ENCODE measurements at regions not wholly inside any gene's neighbourhood (a gene's known extent, or its start where the extent isn't known, plus 50 kb on each side); places are given as distances from the start of the nearest gene placed in this dataset.

- no peak overlapping the region for H3K9ac ChIP-seq (ENCODE audit: low read length)
- peaks cover 0 to 3% of the 10 kb centered on the region in 2 experiments for H3K27me3 ChIP-seq (ENCODE audit: control insufficient read depth in 1 of 2, insufficient read depth in 1 of 2, low read length in 2 of 2)
- H3K4me1 ChIP-seq (ENCODE audit: control insufficient read depth, insufficient read depth, low read depth, low read length): peaks cover 2% of the 10 kb centered on the region
- no peak for DNase-seq
- no peak overlapping the region for H3K14ac ChIP-seq (ENCODE audit: low read length in 2 of 2)
- no peak overlapping the region for H2BK12ac ChIP-seq (ENCODE audit: low read length in 2 of 2)
- no peak overlapping the region for H2AFZ ChIP-seq (ENCODE audit: low read depth, low read length)
- no peaks in the 10 kb centered on the region for H3K79me1 ChIP-seq (replicated peaks; ENCODE audit: low read length, poor library complexity, severe bottlenecking)
- H3K4me2 ChIP-seq (ENCODE audit: low read length, poor library complexity, severe bottlenecking): no peak overlapping the region
- no peak overlapping the region for H3K4me3 ChIP-seq (ENCODE audit: insufficient read depth in 1 of 2, low read depth in 1 of 2, low read length in 2 of 2)
- H2BK120ac ChIP-seq (ENCODE audit: low read depth, low read length): no peak overlapping the region
- H4K91ac ChIP-seq (ENCODE audit: low read length): no peak overlapping the region
- H3K18ac ChIP-seq (ENCODE audit: low read depth in 1 of 2, low read length in 2 of 2): peak overlapping the region in 1 of 2 experiments; percentile 17
- H2BK5ac ChIP-seq (ENCODE audit: low read depth, low read length, poor library complexity, severe bottlenecking): no peak overlapping the region
- WGBS: 90% methylated on average over 3 of the region's 4 CpGs
- H2AK5ac ChIP-seq (ENCODE audit: low read length, severe bottlenecking): no peak overlapping the region
- no peaks in the 10 kb centered on the region for H3K9me3 ChIP-seq (ENCODE audit: control insufficient read depth, low read length)
- H3K27ac ChIP-seq (ENCODE audit: low read length, poor library complexity, severe bottlenecking): no peak overlapping the region
- H4K8ac ChIP-seq (ENCODE audit: low read length): no peak overlapping the region
- no peaks in the 10 kb centered on the region for H3K36me3 ChIP-seq (ENCODE audit: control insufficient read depth in 1 of 2, insufficient read depth in 2 of 2, low read depth in 1 of 2, low read length in 2 of 2)
- no peak overlapping the region for H2BK15ac ChIP-seq (ENCODE audit: low read depth, poor library complexity, severe bottlenecking)
- H3K4ac ChIP-seq (ENCODE audit: low read depth in 1 of 2, low read length in 2 of 2): no peak overlapping the region
- no peak overlapping the region for H3K23ac ChIP-seq (ENCODE audit: low read length in 2 of 2)
These were observed 277.7 kb downstream of the NR2F1-AS1 start for GRCh38 chr5:93303291-93303691.

- Histone ChIP-seq H3K4me3 (ENCODE audit: insufficient read depth in 1 of 2, low read depth in 1 of 2, low read length in 2 of 2) (no peak overlapping the region), H3K27me3 (ENCODE audit: control insufficient read depth in 1 of 2, insufficient read depth in 1 of 2, low read length in 2 of 2) (peaks cover 0 to 3% of the 10 kb centered on the region in 2 experiments), H2AK5ac (ENCODE audit: low read length, severe bottlenecking) (no peak overlapping the region), H3K9ac (ENCODE audit: low read length) (no peak overlapping the region), H2BK120ac (ENCODE audit: low read depth, low read length) (no peak overlapping the region), H2BK15ac (ENCODE audit: low read depth, poor library complexity, severe bottlenecking) (no peak overlapping the region), H3K27ac (ENCODE audit: low read length, poor library complexity, severe bottlenecking) (no peak overlapping the region), H3K36me3 (ENCODE audit: control insufficient read depth in 1 of 2, insufficient read depth in 2 of 2, low read depth in 1 of 2, low read length in 2 of 2) (no peaks in the 10 kb centered on the region), H4K8ac (ENCODE audit: low read length) (no peak overlapping the region), H3K4me2 (ENCODE audit: low read length, poor library complexity, severe bottlenecking) (no peak overlapping the region), H3K18ac (ENCODE audit: low read depth in 1 of 2, low read length in 2 of 2) (no peak overlapping the region), H4K91ac (ENCODE audit: low read length) (no peak overlapping the region), H3K14ac (ENCODE audit: low read length in 2 of 2) (no peak overlapping the region), H3K4ac (ENCODE audit: low read depth in 1 of 2, low read length in 2 of 2) (no peak overlapping the region), H3K79me1 (replicated peaks; ENCODE audit: low read length, poor library complexity, severe bottlenecking) (no peaks in the 10 kb centered on the region), H2AFZ (ENCODE audit: low read depth, low read length) (no peak overlapping the region), H2BK12ac (ENCODE audit: low read length in 2 of 2) (no peak overlapping the region), H2BK5ac (ENCODE audit: low read depth, low read length, poor library complexity, severe bottlenecking) (no peak overlapping the region), H3K23ac (ENCODE audit: low read length in 2 of 2) (no peak overlapping the region), H3K9me3 (ENCODE audit: control insufficient read depth, low read length) (no peaks in the 10 kb centered on the region), H3K4me1 (ENCODE audit: control insufficient read depth, insufficient read depth, low read depth, low read length) (peaks cover 2% of the 10 kb centered on the region)
- WGBS: 87% methylated on average over 4 of the region's 4 CpGs
- DNase-seq: no peak
These were observed 278.3 kb downstream of the NR2F1-AS1 start for GRCh38 chr5:93302711-93303110.

GRCh38 chr5:93300945-93301344 is 280.1 kb downstream of the NR2F1-AS1 start:
- Histone ChIP-seq H2BK120ac (ENCODE audit: low read depth, low read length) (no peak overlapping the region), H3K79me1 (replicated peaks; ENCODE audit: low read length, poor library complexity, severe bottlenecking) (no peaks in the 10 kb centered on the region), H3K4me1 (ENCODE audit: control insufficient read depth, insufficient read depth, low read depth, low read length) (peaks cover under 1% of the 10 kb centered on the region), H3K4me3 (ENCODE audit: insufficient read depth in 1 of 2, low read depth in 1 of 2, low read length in 2 of 2) (no peak overlapping the region), H3K27me3 (ENCODE audit: control insufficient read depth in 1 of 2, insufficient read depth in 1 of 2, low read length in 2 of 2) (peaks cover 0 to 3% of the 10 kb centered on the region in 2 experiments), H2BK12ac (ENCODE audit: low read length in 2 of 2) (no peak overlapping the region), H3K27ac (ENCODE audit: low read length, poor library complexity, severe bottlenecking) (no peak overlapping the region), H2AFZ (ENCODE audit: low read depth, low read length) (no peak overlapping the region), H4K8ac (ENCODE audit: low read length) (no peak overlapping the region), H3K9ac (ENCODE audit: low read length) (no peak overlapping the region), H4K91ac (ENCODE audit: low read length) (no peak overlapping the region), H3K36me3 (ENCODE audit: control insufficient read depth in 1 of 2, insufficient read depth in 2 of 2, low read depth in 1 of 2, low read length in 2 of 2) (no peaks in the 10 kb centered on the region), H3K23ac (ENCODE audit: low read length in 2 of 2) (no peak overlapping the region), H3K4ac (ENCODE audit: low read depth in 1 of 2, low read length in 2 of 2) (no peak overlapping the region), H3K4me2 (ENCODE audit: low read length, poor library complexity, severe bottlenecking) (no peak overlapping the region), H2BK5ac (ENCODE audit: low read depth, low read length, poor library complexity, severe bottlenecking) (no peak overlapping the region), H2AK5ac (ENCODE audit: low read length, severe bottlenecking) (no peak overlapping the region), H2BK15ac (ENCODE audit: low read depth, poor library complexity, severe bottlenecking) (no peak overlapping the region), H3K18ac (ENCODE audit: low read depth in 1 of 2, low read length in 2 of 2) (no peak overlapping the region), H3K9me3 (ENCODE audit: control insufficient read depth, low read length) (no peaks in the 10 kb centered on the region), H3K14ac (ENCODE audit: low read length in 2 of 2) (no peak overlapping the region)
- DNase-seq: no peak

DNA sequence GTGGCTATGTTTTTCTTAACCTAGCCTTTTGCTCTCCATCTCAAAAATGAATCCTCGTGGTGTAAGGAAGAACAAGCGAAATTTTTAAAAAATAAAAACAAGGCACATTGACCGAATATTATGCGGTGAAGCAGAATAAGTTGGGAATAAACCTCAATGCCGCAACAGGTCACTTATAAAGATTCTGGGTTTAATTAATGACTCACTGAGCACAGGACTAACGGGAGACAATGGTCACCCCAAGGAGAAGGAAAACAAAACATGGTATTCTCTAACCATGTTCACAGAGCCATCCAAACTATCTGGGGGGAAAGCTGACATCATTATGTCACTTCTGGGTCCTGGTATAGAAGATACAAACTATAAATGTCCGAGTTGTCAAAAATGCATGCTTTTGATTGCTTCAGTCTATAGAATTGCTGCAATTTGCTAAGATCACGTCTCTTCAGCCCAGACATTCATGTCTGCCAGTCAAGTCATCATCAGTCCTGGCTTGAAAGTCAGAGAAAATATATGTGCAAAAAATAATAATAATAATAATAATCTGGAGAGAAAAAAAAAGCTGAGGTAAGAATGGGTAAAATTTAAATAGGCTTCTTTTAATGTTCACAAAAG is 280.6 kb downstream of the NR2F1-AS1 start:
- Histone ChIP-seq H2BK12ac (ENCODE audit: low read length in 2 of 2) (no peak overlapping the region), H3K4me3 (ENCODE audit: insufficient read depth in 1 of 2, low read depth in 1 of 2, low read length in 2 of 2) (no peak overlapping the region), H3K18ac (ENCODE audit: low read depth in 1 of 2, low read length in 2 of 2) (no peak overlapping the region), H3K36me3 (ENCODE audit: control insufficient read depth in 1 of 2, insufficient read depth in 2 of 2, low read depth in 1 of 2, low read length in 2 of 2) (no peaks in the 10 kb centered on the region), H2BK5ac (ENCODE audit: low read depth, low read length, poor library complexity, severe bottlenecking) (no peak overlapping the region), H3K9me3 (ENCODE audit: control insufficient read depth, low read length) (no peaks in the 10 kb centered on the region), H3K9ac (ENCODE audit: low read length) (no peak overlapping the region), H3K14ac (ENCODE audit: low read length in 2 of 2) (no peak overlapping the region), H2AFZ (ENCODE audit: low read depth, low read length) (no peak overlapping the region), H3K27ac (ENCODE audit: low read length, poor library complexity, severe bottlenecking) (no peak overlapping the region), H2BK120ac (ENCODE audit: low read depth, low read length) (no peak overlapping the region), H3K23ac (ENCODE audit: low read length in 2 of 2) (no peak overlapping the region), H3K4me1 (ENCODE audit: control insufficient read depth, insufficient read depth, low read depth, low read length) (no peaks in the 10 kb centered on the region), H4K91ac (ENCODE audit: low read length) (no peak overlapping the region), H3K4me2 (ENCODE audit: low read length, poor library complexity, severe bottlenecking) (peak overlapping the region; percentile 50), H2BK15ac (ENCODE audit: low read depth, poor library complexity, severe bottlenecking) (no peak overlapping the region), H2AK5ac (ENCODE audit: low read length, severe bottlenecking) (no peak overlapping the region), H4K8ac (ENCODE audit: low read length) (no peak overlapping the region), H3K4ac (ENCODE audit: low read depth in 1 of 2, low read length in 2 of 2) (no peak overlapping the region), H3K27me3 (ENCODE audit: control insufficient read depth in 1 of 2, insufficient read depth in 1 of 2, low read length in 2 of 2) (peaks cover 0 to 3% of the 10 kb centered on the region in 2 experiments), H3K79me1 (replicated peaks; ENCODE audit: low read length, poor library complexity, severe bottlenecking) (no peaks in the 10 kb centered on the region)
- DNase-seq: no peak
- WGBS: 75% methylated on average over 6 of the region's 8 CpGs
